Stomach (tissue), 4 donors: ENCODE measurements at regions not wholly inside any gene's neighbourhood (a gene's known extent, or its start where the extent isn't known, plus 50 kb on each side); places are given as distances from the start of the nearest gene placed in this dataset.

Experiments
- POLR2A ChIP-seq, 4 donors: fragments of 450-650 bp; IDR thresholded peaks; one replicate each; pipeline ENCODE4 v1.6.1; 2016; ENCODE audit warnings: antibody characterized with exemption in 4 of 4, control low read depth in 2 of 4, mild to moderate bottlenecking in 1 of 4, moderate library complexity in 1 of 4
- TF ChIP-seq, protein P1 (sequence below), 7 experiments: fragments of 450-650 bp in 4 of 7; fragments of 200-600 bp in 3 of 7; sonication (generic) in 3 of 7; IDR thresholded peaks; one replicate each; pipeline ENCODE4 v1.5.1; 2016 to 2019; ENCODE audit warnings: antibody characterized with exemption in 7 of 7, control low read depth in 2 of 7, mild to moderate bottlenecking in 1 of 7

DNA sequence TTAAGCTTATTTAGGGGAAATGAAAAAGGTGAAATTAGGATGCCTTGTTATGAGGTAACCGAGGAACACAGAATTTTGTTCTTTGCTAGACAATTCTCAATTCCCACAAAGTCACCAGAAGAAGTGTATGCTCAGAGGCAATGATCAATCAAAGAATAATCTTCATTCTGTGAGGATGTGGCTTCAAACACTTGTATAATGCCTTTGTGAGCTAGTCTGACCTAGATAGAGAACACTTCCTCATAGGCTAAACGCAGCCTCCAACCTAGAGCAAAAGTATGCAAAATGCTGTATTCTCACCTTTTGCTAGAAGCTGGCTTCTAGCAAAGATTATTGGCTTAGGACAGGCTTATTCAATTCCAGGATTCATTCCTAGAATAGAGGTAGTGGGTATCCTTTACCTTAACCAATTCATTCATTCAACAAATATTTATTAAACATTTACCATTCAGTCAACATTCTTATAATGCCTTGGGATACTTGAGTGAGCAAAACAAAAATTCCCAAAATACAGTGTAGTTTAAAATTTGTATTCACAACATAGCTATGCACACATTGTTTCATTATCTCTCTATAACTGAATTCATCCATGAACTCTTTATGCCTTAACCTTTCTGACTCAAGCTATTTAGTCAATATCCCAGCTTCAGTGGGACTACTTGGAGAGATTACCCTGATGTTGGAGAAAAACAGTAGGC lies 530.2 kb downstream of the PTPRC start:
- TF ChIP-seq, protein P1, sequence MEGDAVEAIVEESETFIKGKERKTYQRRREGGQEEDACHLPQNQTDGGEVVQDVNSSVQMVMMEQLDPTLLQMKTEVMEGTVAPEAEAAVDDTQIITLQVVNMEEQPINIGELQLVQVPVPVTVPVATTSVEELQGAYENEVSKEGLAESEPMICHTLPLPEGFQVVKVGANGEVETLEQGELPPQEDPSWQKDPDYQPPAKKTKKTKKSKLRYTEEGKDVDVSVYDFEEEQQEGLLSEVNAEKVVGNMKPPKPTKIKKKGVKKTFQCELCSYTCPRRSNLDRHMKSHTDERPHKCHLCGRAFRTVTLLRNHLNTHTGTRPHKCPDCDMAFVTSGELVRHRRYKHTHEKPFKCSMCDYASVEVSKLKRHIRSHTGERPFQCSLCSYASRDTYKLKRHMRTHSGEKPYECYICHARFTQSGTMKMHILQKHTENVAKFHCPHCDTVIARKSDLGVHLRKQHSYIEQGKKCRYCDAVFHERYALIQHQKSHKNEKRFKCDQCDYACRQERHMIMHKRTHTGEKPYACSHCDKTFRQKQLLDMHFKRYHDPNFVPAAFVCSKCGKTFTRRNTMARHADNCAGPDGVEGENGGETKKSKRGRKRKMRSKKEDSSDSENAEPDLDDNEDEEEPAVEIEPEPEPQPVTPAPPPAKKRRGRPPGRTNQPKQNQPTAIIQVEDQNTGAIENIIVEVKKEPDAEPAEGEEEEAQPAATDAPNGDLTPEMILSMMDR (IDR thresholded peaks at IDR 0.05) = no peak
- no peak for TF ChIP-seq POLR2A (IDR thresholded peaks at IDR 0.05)
